HAP-1 (cell line): ENCODE measurements at regions not wholly inside any gene's neighbourhood (a gene's known extent, or its start where the extent isn't known, plus 50 kb on each side); places are given as distances from the start of the nearest gene placed in this dataset.

Source experiments
- DNase-seq, 2 experiments: peaks; one replicate each; pipeline ENCODE4 v3.0.0-alpha.2; 2016 to 2020; ENCODE audit warnings: low spot score in 2 of 2
- H3K27me3 ChIP-seq: fragments of 250-450 bp; sonication (Bioruptor Pico); 2 replicates; pipeline ENCODE4 v1.5.1; 2020; ENCODE audit warnings: low read depth, mild to moderate bottlenecking, moderate library complexity
- H3K36me3 ChIP-seq: fragments of 250-450 bp; sonication (Bioruptor Pico); replicated peaks from 2 replicates; pipeline ENCODE4 v1.5.1; 2020; ENCODE audit warnings: mild to moderate bottlenecking
- H3K4me1 ChIP-seq: fragments of 250-450 bp; sonication (Bioruptor Pico); 2 replicates; pipeline ENCODE4 v1.5.1; 2020; ENCODE audit warnings: mild to moderate bottlenecking
- H3K4me3 ChIP-seq: fragments of 250-450 bp; sonication (Bioruptor Pico); 2 replicates; pipeline ENCODE4 v1.5.1; 2020; ENCODE audit warnings: mild to moderate bottlenecking, moderate library complexity
- H3K9me3 ChIP-seq: fragments of 250-450 bp; sonication (Bioruptor Pico); 2 replicates; pipeline ENCODE4 v1.5.1; 2020; ENCODE audit warnings: mild to moderate bottlenecking, moderate library complexity
- in situ Hi-C: fragments of 300-500 bp; cut with MboI; formaldehyde crosslinking; loops from 3 replicates; pipeline ENCODE4 v1.14.3; 2020; ENCODE audit warnings: low sequenced_read_pairs, inconsistent platforms, mixed read lengths

DNA sequence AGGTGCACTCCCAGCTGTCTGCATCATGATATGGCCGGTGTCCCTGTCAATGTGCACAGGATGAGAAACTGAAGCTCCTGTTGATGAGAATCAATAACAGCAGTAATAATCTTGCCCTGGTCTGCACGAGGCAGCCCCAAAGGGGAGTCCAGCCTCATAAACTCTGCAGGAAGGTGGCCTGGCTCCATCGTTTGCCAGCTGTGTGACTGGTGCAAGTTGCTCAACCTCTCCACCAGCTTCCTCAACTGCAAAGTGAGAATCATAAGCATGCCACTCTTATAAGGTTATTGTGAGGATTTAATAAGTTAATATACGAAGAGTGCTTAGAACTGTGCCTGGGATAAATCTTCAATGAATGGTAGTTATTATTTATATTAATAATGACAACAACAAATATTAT lies 203.4 kb upstream of the HES1 start:
- in situ Hi-C loops, result no loop called here
- Histone ChIP-seq H3K36me3 (no peaks in the 10 kb centered on the region), H3K4me3 (no peak overlapping the region), H3K9me3 (no peaks in the 10 kb centered on the region), H3K4me1 (peaks cover 7% of the 10 kb centered on the region), H3K27me3 (no peaks in the 10 kb centered on the region)
- no peak for DNase-seq

DNA sequence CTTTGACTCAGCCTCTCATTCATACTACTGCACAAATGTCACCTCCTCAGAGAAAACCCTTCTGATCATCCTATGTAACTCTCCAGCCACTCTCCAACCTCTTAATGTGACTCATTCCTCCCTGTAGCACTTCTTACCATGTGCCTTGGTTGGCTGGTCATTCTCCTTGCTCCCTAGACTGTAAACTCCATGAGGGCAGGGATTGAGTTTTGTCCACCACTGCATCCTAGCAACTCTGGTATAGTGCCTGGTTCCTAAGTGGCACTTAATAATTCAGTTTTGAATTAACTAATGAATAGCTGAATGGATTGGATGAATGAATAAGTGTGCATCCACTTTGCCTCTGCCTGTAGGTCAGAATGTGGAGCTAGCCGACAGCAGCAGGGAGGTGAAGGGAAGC lies 202.5 kb upstream of the HES1 start:
- in situ Hi-C loops, result no loop called here
- no peak overlapping the region for H3K4me3 ChIP-seq
- no peaks in the 10 kb centered on the region for H3K9me3 ChIP-seq
- no peaks in the 10 kb centered on the region for H3K27me3 ChIP-seq
- H3K36me3 ChIP-seq, result no peaks in the 10 kb centered on the region
- peaks cover 11% of the 10 kb centered on the region for H3K4me1 ChIP-seq
- no peak for DNase-seq

DNA sequence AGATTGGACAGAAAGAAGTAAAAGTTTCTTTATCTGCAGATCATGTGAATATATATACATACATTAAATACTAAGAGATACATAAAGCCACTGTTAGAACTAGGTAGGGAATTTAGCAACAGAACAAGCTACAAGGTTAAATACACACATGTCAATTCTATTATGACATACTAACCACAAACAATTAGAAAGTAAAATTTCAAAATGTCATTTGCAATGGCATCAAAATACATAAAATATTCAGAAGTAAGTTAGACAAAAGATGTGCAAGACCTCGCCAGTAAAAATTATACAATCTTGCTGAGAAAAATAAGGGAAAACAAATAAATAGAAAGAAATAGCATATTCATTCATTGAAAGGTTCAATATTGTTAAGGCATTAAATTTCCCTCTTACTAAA lies 200.0 kb upstream of the HES1 start:
- H3K36me3 ChIP-seq, result no peaks in the 10 kb centered on the region
- no peaks in the 10 kb centered on the region for H3K27me3 ChIP-seq
- DNase-seq, result no peak
- peaks cover 8% of the 10 kb centered on the region for H3K4me1 ChIP-seq
- H3K9me3 ChIP-seq, result no peaks in the 10 kb centered on the region
- in situ Hi-C loops, result no loop called here
- H3K4me3 ChIP-seq, result no peak overlapping the region

DNA sequence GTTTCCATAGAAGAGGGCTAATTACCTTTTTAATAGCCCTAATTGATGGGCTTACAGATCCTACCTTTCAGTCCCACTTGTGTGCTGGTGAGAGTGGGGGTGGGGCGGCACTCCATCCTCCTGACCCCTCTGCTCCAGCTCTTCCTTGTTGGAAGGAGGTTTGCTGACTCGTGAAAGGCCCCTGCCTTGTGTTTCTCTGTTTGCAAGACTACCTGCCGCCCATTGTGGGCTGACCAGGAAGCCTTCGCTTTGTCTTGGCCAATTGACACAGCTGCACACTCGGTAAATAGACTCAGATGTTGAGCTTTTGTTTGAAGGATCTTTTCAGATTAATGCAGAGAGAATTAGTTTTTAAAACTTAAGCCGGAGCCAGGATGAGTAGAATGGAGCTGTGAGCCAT lies 197.3 kb upstream of the HES1 start:
- Histone ChIP-seq H3K9me3 (no peaks in the 10 kb centered on the region), H3K4me1 (peaks cover 11% of the 10 kb centered on the region), H3K4me3 (no peak overlapping the region), H3K27me3 (no peaks in the 10 kb centered on the region), H3K36me3 (no peaks in the 10 kb centered on the region)
- in situ Hi-C loops, result no loop called here
- DNase-seq, result peak; percentile 25 to 65

DNA sequence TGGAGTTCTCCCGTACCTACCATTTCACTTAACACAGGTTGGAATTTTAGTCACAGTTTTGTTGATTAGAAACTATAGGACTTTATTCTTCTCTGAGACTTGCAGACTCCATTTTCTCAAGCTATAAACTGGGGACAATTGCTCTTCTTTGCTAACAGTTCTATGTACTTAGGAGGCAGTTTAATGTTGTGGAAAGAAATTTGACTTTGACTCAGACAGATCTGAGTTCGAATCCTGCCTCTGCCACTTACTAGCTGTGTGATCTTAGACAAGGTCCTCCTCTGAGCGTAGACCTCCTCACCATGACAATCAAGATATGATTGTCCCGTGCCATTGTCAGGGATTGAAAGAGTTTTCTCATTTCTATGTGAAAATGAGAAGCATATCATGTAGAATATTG lies 196.4 kb upstream of the HES1 start:
- Histone ChIP-seq H3K4me1 (peaks cover 12% of the 10 kb centered on the region), H3K27me3 (no peaks in the 10 kb centered on the region), H3K4me3 (no peak overlapping the region), H3K36me3 (no peaks in the 10 kb centered on the region), H3K9me3 (no peaks in the 10 kb centered on the region)
- in situ Hi-C loops, result no loop called here
- DNase-seq, result no peak

DNA sequence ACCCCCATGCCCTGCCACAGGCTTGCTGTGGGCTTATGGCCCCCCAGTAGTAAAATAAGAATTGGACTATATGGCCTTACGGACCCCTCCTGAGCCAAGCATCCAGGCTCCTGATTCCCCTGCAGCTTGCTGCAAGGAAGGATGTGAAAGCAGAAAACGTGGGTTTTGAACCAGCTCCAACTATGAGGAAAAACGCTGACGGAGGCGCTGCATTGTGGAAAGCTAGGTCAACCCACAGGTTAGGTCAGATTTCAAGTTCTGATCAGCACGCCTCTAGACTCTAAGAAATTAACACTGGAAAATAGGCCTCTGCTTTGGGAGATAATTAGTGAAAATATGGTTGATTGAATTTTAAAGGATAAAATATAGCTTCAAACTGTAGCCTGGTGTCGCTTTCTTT lies 195.4 kb upstream of the HES1 start:
- no peak for DNase-seq
- H3K27me3 ChIP-seq, result no peaks in the 10 kb centered on the region
- in situ Hi-C loops, result no loop called here
- H3K4me3 ChIP-seq, result no peak overlapping the region
- no peaks in the 10 kb centered on the region for H3K9me3 ChIP-seq
- peaks cover 12% of the 10 kb centered on the region for H3K4me1 ChIP-seq
- H3K36me3 ChIP-seq, result no peaks in the 10 kb centered on the region

DNA sequence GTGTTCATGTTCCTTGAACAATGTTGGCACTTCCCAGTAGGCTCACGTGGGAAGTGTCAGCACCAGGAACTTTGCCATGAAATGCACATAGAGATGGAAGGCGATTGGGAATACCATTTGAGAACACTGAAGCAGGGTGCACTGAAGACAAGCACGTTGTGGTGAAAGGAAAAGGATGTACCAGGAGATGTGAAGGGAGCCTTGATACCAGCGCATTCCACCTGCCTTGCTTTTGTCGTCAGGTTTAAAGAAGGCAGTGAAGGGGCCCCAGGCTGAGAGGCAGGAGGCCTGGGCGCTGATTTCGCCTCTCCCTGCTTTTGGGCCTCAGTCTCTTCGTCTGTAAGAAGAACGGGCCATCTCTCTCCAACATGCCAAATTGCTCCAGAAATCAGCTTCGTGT lies 194.5 kb upstream of the HES1 start:
- Histone ChIP-seq H3K36me3 (no peaks in the 10 kb centered on the region), H3K27me3 (no peaks in the 10 kb centered on the region), H3K4me1 (peaks cover 12% of the 10 kb centered on the region), H3K4me3 (no peak overlapping the region), H3K9me3 (no peaks in the 10 kb centered on the region)
- in situ Hi-C loops, result no loop called here
- DNase-seq, result no peak

DNA sequence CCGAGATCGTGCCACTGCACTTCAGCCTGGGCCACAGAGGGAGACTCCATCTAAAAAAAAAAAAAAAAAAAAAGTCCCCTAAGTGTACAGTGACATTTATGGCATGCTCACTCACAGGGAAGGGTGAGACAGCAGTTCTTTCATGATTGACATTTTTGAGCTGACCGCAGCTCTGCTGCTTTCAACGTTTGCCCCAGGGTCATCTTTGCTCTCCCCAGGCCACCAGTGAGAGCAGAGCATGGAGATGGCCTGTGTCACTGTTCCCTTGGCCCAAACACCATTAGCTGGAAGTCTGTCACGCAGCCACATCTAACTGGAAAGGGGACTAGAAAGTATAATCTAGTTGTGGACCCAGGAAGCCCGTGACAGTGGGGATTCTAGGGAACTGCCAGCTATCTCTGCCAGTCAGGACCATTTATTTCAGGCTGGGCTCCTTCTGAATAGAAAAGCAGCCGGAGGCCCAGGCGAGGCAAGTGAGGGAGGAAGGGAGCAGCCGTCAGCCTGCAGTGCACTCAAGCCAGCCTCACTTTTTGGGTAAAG lies 193.4 kb upstream of the HES1 start:
- Histone ChIP-seq H3K27me3 (no peaks in the 10 kb centered on the region), H3K36me3 (no peaks in the 10 kb centered on the region), H3K4me1 (peaks cover 12% of the 10 kb centered on the region), H3K4me3 (no peak overlapping the region), H3K9me3 (no peaks in the 10 kb centered on the region)
- no peak for DNase-seq
- in situ Hi-C loops, result no loop called here

DNA sequence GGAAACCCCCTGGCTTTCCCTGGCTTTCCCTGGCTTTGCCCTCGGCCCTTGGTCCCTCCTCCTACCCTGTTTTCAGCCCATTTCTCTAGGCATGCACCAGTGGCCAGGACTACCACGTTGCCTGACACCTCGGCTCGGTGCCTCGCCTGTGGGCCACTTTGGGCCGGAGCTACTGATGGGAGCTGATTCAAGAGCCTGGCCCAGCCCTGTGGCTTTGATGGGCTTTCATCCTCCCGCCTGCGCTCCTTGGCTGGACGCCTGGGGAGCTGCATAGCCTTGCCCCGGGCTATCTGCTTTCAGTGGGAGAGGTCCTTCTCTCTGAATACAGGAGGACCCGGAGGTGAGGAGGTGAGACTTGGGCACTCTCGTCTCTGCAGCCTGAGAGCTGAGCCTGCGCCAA lies 192.7 kb upstream of the HES1 start:
- no peaks in the 10 kb centered on the region for H3K9me3 ChIP-seq
- no peaks in the 10 kb centered on the region for H3K27me3 ChIP-seq
- in situ Hi-C loops, result no loop called here
- DNase-seq, result peak in 1 of 2 experiments; percentile 56
- no peak overlapping the region for H3K4me3 ChIP-seq
- no peaks in the 10 kb centered on the region for H3K36me3 ChIP-seq
- H3K4me1 ChIP-seq, result peaks cover 11% of the 10 kb centered on the region

DNA sequence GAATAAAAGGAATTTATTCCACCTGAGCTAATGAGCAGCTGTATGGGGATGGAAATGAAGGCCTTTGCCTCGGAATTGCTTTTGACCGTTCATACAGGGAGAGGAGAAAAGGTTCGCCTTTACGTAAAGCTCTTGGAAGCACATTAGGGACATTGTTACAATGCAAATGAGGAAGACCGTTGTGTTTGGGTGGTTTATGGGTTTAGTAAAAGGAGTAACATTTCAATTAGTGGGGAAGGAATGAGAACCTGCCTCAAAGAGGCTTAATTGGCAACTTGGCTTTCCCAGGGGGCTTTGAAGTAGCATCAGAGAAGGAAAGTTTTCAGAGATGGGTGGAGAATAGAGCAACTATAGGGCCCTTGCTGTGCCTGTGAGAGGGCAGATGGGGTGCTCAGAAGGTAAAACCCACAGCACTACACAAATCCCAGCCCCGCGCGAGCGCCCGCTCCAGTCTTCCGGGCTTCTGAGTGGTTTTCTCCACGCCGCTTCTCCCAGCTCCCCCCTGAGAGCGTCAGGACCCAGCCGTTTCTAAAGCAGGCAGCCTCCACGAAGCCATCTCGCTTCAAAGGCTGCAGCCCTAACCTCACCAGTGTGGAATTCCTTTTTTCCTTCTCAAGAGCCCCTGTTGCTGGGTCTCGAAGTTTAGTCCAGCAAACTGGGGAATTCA lies 192.0 kb upstream of the HES1 start:
- in situ Hi-C loops, result no loop called here

DNA sequence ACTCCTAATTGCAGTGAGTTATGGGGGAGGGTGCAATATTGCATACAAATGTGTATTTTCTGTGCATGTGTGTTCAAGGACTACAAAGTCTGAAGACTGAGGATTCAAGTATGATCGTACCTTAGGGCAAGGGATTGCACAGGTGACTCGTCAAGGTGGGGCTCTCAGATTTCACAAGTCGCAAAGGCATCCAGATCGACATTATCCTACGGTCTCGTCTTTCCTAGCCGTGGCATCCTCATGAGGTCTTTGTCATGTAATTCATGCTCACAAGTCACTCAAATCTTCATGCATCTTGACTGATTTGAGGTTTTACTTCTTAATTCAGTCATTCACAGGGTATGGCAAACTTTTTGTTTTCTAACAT lies 191.4 kb upstream of the HES1 start:
- in situ Hi-C loops, result no loop called here
- no peaks in the 10 kb centered on the region for H3K36me3 ChIP-seq
- H3K9me3 ChIP-seq, result no peaks in the 10 kb centered on the region
- peaks cover 4% of the 10 kb centered on the region; the same call in 1 of the 2 replicates for H3K4me1 ChIP-seq
- H3K4me3 ChIP-seq, result no peak overlapping the region
- DNase-seq, result no peak
- no peaks in the 10 kb centered on the region for H3K27me3 ChIP-seq

More for the DNA sequence above, 192.0 kb upstream of the HES1 start:
- Histone ChIP-seq H3K27me3 (no peaks in the 10 kb centered on the region), H3K4me3 (no peak overlapping the region), H3K9me3 (no peaks in the 10 kb centered on the region), H3K36me3 (no peaks in the 10 kb centered on the region), H3K4me1 (peaks cover 6% of the 10 kb centered on the region)
- peak; percentile 7 to 36 for DNase-seq

DNA sequence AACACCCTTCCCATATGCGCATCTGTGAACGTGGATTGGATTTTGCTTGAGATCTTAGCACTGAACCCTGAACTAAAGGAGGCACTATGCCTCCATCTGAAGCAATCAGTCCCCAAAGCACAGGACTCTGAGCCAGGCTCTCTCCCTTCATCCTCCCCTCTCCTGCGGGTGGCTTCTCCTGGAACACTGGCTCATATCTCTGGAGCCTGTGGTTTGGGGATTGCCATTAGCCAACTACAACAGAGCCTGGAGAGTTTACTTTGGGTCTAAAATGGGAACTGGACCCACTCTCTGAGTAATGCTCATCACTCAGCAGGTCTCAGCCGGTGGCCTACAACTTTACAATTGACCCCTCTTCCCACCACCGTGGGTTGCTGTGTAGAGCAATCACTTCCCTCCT lies 190.8 kb upstream of the HES1 start:
- Histone ChIP-seq H3K4me3 (no peak overlapping the region), H3K27me3 (no peaks in the 10 kb centered on the region), H3K36me3 (no peaks in the 10 kb centered on the region), H3K4me1 (peaks cover 4% of the 10 kb centered on the region; the same call in 1 of the 2 replicates), H3K9me3 (no peaks in the 10 kb centered on the region)
- in situ Hi-C loops, result no loop called here
- no peak for DNase-seq

DNA sequence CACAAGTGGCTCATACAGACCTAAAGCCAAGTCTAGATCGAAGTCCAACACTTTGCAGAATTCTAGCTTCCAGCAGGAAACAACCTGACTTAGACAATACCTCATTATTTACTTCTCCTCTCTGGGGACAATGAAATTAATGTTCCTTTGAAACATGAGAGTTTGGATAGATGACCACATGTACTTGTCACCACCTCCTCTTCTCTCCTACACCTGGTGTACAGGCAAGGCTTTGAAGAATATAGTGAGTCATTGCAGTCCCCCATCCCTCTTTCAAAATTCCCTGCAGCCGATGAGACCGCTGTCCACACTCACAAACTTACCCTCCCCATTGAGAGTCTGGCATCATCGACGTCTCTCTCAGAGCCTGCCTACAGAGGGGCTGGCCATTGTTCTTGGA lies 189.0 kb upstream of the HES1 start:
- H3K27me3 ChIP-seq, result no peaks in the 10 kb centered on the region
- in situ Hi-C loops, result no loop called here
- no peaks in the 10 kb centered on the region for H3K36me3 ChIP-seq
- no peak for DNase-seq
- no peaks in the 10 kb centered on the region for H3K9me3 ChIP-seq
- H3K4me1 ChIP-seq, result peaks cover 4% of the 10 kb centered on the region; the same call in 1 of the 2 replicates
- H3K4me3 ChIP-seq, result no peak overlapping the region

DNA sequence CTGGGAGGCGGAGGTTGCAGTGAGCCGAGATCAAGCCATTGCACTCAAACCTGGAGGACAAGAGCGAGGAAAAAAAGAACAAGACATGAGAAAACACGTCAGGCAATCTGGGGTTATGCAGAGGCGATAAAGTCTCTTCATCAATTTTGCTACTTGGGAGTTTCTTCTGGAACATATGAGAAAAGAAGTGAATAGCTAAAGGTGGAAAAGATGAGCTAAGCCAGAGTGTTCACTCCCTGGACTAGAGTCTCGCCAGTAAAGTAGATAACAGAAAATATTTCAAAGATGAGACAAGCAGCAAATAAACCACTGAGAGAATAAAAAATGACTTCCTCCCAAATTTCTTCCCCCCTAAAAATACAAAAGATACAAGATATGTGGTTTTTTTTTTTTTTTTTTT lies 188.4 kb upstream of the HES1 start:
- Histone ChIP-seq H3K4me1 (peaks cover 4% of the 10 kb centered on the region; the same call in 1 of the 2 replicates), H3K4me3 (no peak overlapping the region), H3K27me3 (no peaks in the 10 kb centered on the region), H3K9me3 (no peaks in the 10 kb centered on the region), H3K36me3 (no peaks in the 10 kb centered on the region)
- in situ Hi-C loops, result no loop called here
- DNase-seq, result no peak

DNA sequence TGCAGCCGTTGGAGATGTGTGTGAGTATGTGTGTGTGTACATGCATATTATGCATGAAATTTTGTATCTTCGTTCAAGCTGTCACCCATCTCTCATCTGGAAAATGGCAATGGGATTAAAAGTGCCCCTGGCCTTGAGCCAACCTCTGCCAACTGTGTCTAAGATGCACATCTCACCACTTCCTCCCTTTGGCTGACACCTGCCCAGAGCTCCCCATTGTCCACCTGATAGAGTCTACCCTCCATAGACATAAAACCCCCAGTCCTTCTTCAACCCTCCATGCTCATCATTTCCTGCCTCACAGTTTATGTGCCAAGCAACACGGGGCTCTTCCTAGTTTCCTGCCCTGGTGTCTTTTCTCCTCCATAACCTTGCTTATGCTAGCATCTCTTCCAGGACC lies 187.5 kb upstream of the HES1 start:
- no peak for DNase-seq
- Histone ChIP-seq H3K27me3 (no peaks in the 10 kb centered on the region), H3K9me3 (no peaks in the 10 kb centered on the region), H3K4me3 (no peak overlapping the region), H3K36me3 (no peaks in the 10 kb centered on the region), H3K4me1 (peaks cover 3% of the 10 kb centered on the region; the same call in 1 of the 2 replicates)
- in situ Hi-C loops, result no loop called here
